Panc1 (cell line): ENCODE measurements at regions not wholly inside any gene's neighbourhood (a gene's known extent, or its start where the extent isn't known, plus 50 kb on each side); places are given as distances from the start of the nearest gene placed in this dataset.
A peak's percentile ranks its signal among the peaks of the same experiment; 100 is the strongest.

Source experiments
- ATAC-seq: fragments of 200-7000 bp; cut with Tn5 transposase; 2 replicates; pipeline ENCODE4 v1.9.1; 2020; ENCODE audit warnings: mild to moderate bottlenecking, moderate library complexity
- BruUV-seq: library from RNA; stranded (reverse); fragments of 400-500 nt; replicated peaks from 2 replicates; lab custom pipeline; 2021; lab: Mats Ljungman, UMichigan
- CTCF ChIA-PET: fragments of 300-600 bp; sonication (Branson Sonifier 250); formaldehyde crosslinking; loops from one replicate; lab custom pipeline; 2022; ENCODE audit warnings: antibody characterized with exemption; lab: Charles Lee
- POLR2A ChIA-PET: fragments of 300-600 bp; sonication (Branson Sonifier 250); formaldehyde crosslinking; loops from one replicate; lab custom pipeline; 2022; ENCODE audit warnings: antibody characterized with exemption; lab: Charles Lee
- DNase-seq: peaks from one replicate; pipeline ENCODE4 v3.0.0-alpha.2; 2010; ENCODE audit warnings: low read depth, low spot score
- H3K27ac ChIP-seq: 2 replicates; pipeline ENCODE4 v1.5.1; 2011; ENCODE audit warnings: mild to moderate bottlenecking, low read length, inconsistent platforms
- H3K27me3 ChIP-seq: fragments of 200-500 bp; sonication (Bioruptor generic); 2 replicates; pipeline ENCODE4 v1.6.0; 2014; ENCODE audit warnings: low read length, inconsistent platforms; ENCODE audit not compliant: control insufficient read depth, insufficient read depth
- H3K36me3 ChIP-seq: fragments of 200-500 bp; sonication (Bioruptor generic); 2 replicates; pipeline ENCODE4 v1.5.1; 2014; ENCODE audit warnings: inconsistent platforms, mild to moderate bottlenecking, low read length, moderate library complexity; ENCODE audit not compliant: control insufficient read depth, insufficient read depth
- H3K4me1 ChIP-seq: 2 replicates; pipeline ENCODE4 v1.5.1; 2011; ENCODE audit warnings: inconsistent platforms, mild to moderate bottlenecking, low read length, moderate library complexity; ENCODE audit not compliant: control insufficient read depth, insufficient read depth
- H3K4me3 ChIP-seq, 2 experiments: 2 replicates each; pipeline ENCODE4 v1.5.1; 2011 to 2012; ENCODE audit warnings: low read depth in 2 of 2, low read length in 2 of 2, mild to moderate bottlenecking in 2 of 2, inconsistent platforms in 1 of 2, moderate library complexity in 1 of 2
- H3K9me3 ChIP-seq: fragments of 200-500 bp; sonication (Bioruptor generic); 2 replicates; pipeline ENCODE4 v1.5.1; 2014; ENCODE audit warnings: low read depth, mild to moderate bottlenecking, inconsistent platforms, low read length, moderate library complexity; ENCODE audit not compliant: control insufficient read depth, insufficient read depth
- CTCF ChIP-seq: fragments of 450-650 bp; IDR thresholded peaks from 2 replicates; pipeline ENCODE4 v1.5.1; 2017; ENCODE audit warnings: mild to moderate bottlenecking
- POLR2AphosphoS5 ChIP-seq: IDR thresholded peaks from 2 replicates; pipeline ENCODE4 v1.6.1; 2012; ENCODE audit warnings: mild to moderate bottlenecking, low read depth, low read length, moderate library complexity
- SIN3A ChIP-seq: IDR thresholded peaks from 2 replicates; pipeline ENCODE4 v1.6.1; 2012; ENCODE audit warnings: low read depth, mild to moderate bottlenecking, low read length, moderate library complexity, borderline replicate concordance; ENCODE audit not compliant: insufficient read depth
- TCF7L2 ChIP-seq: IDR thresholded peaks from 2 replicates; pipeline ENCODE4 v1.6.1; 2011; ENCODE audit warnings: mild to moderate bottlenecking, low read depth, low read length, inconsistent platforms
- in situ Hi-C: cut with HindIII; loops from 2 replicates; pipeline ENCODE4 v1.10.0; 2016; ENCODE audit warnings: low sequenced_read_pairs, low pct_unique_long_range_greater_than_20kb
- intact Hi-C: fragments of 100-400 bp; cut with micrococcal nuclease; formaldehyde crosslinking; loops from one replicate; pipeline ENCODE4 v1.10.0; 2022; ENCODE audit not compliant: unreplicated experiment
- TF ChIP-seq, protein P1 (sequence below), 2 experiments: IDR thresholded peaks; 2 replicates each; pipeline ENCODE4 v1.6.1; 2011 to 2012; ENCODE audit warnings: low read depth in 2 of 2, control low read depth in 1 of 2, low read length in 1 of 2, mild to moderate bottlenecking in 1 of 2, moderate library complexity in 1 of 2; ENCODE audit not compliant: insufficient read depth in 1 of 2

- intact Hi-C loops: no loop called here
- POLR2A ChIA-PET: no interaction called here
- CTCF ChIA-PET: no interaction called here
Measured at GRCh38 chr6:27782748-27783147, 129.4 kb downstream of the OR2B2 start.

DNA sequence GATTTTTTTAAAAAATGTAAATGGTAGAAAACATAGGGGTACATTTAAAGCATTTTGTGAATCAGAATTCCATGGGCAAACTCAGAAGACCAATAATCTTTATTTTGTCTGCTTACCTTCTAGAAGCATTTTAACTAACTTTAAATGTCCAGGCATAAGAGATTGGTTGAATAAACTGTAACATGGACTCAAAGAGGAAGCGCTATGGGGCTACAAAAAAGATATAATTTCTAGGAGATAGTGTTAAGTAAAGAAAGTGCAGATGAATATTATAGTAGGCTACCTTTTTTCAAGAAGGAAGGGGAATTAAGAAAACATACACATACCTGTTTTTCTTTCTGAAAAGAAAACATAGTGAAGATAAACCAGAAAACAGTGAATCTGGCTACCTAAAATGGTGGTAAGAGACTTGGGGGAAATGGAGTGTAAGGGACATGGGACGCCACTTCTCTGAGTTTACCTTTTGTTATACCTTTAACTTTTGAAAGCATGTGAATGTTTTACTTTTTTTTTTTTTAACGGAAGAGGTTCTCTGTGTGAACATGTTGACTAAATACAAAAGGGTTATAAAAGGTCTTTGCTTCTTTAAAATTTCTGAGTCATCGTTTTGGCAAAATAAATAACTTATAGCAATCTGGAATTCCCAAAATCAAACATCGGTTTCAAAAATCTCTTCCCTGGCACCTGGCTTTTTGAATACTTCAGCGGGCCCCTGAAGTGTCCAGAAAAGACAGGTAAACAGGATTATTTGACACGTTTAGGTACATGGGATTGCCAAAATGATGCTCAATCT, 133.4 kb downstream of the OR2B2 start:
- intact Hi-C loops (no loop called here), in situ Hi-C loops (no loop called here)
- no peak for DNase-seq
- ChIA-PET POLR2A (no interaction called here), CTCF (no interaction called here)
- ATAC-seq: no peak
- no peak for TF ChIP-seq SIN3A
- H3K36me3 ChIP-seq: no peaks in the 10 kb centered on the region
- H3K4me3 ChIP-seq: no peak overlapping the region
- no peaks in the 10 kb centered on the region for H3K9me3 ChIP-seq
- peaks cover 5% of the 10 kb centered on the region for H3K4me1 ChIP-seq
- H3K27ac ChIP-seq: no peak overlapping the region
- no TSS peak for BruUV-seq
- no peaks in the 10 kb centered on the region for H3K27me3 ChIP-seq

More at GRCh38 chr6:27782748-27783147, 129.4 kb downstream of the OR2B2 start:
- in situ Hi-C loops: no loop called here
- no TSS peak for BruUV-seq
- H3K4me1 ChIP-seq: peaks cover 7% of the 10 kb centered on the region
- no peaks in the 10 kb centered on the region for H3K9me3 ChIP-seq
- no peak for TF ChIP-seq SIN3A
- TF ChIP-seq, protein P1, sequence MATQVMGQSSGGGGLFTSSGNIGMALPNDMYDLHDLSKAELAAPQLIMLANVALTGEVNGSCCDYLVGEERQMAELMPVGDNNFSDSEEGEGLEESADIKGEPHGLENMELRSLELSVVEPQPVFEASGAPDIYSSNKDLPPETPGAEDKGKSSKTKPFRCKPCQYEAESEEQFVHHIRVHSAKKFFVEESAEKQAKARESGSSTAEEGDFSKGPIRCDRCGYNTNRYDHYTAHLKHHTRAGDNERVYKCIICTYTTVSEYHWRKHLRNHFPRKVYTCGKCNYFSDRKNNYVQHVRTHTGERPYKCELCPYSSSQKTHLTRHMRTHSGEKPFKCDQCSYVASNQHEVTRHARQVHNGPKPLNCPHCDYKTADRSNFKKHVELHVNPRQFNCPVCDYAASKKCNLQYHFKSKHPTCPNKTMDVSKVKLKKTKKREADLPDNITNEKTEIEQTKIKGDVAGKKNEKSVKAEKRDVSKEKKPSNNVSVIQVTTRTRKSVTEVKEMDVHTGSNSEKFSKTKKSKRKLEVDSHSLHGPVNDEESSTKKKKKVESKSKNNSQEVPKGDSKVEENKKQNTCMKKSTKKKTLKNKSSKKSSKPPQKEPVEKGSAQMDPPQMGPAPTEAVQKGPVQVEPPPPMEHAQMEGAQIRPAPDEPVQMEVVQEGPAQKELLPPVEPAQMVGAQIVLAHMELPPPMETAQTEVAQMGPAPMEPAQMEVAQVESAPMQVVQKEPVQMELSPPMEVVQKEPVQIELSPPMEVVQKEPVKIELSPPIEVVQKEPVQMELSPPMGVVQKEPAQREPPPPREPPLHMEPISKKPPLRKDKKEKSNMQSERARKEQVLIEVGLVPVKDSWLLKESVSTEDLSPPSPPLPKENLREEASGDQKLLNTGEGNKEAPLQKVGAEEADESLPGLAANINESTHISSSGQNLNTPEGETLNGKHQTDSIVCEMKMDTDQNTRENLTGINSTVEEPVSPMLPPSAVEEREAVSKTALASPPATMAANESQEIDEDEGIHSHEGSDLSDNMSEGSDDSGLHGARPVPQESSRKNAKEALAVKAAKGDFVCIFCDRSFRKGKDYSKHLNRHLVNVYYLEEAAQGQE (IDR thresholded peaks at IDR 0.05; ENCODE audit: insufficient read depth in 1 of 2, low read depth in 2 of 2, low read length in 1 of 2): no peak
- TF ChIP-seq POLR2AphosphoS5: no peak
- no peak for TF ChIP-seq TCF7L2
- no peaks in the 10 kb centered on the region for H3K36me3 ChIP-seq
- no peak overlapping the region for H3K27ac ChIP-seq
- DNase-seq (no peak), ATAC-seq (no peak)
- no peaks in the 10 kb centered on the region for H3K27me3 ChIP-seq
- no peak overlapping the region for H3K4me3 ChIP-seq

GRCh38 chr6:27777614-27778355, 134.4 kb downstream of the OR2B2 start:
- intact Hi-C loops (no loop called here), in situ Hi-C loops (no loop called here)
- no peaks in the 10 kb centered on the region for H3K9me3 ChIP-seq
- H3K27ac ChIP-seq: peak overlapping the region; percentile 77
- peak overlapping the region; percentile 48 to 68 for H3K4me3 ChIP-seq
- no peaks in the 10 kb centered on the region for H3K36me3 ChIP-seq
- H3K27me3 ChIP-seq: no peaks in the 10 kb centered on the region
- POLR2A ChIA-PET: no interaction called here
- ATAC-seq: peak; percentile 88
- H3K4me1 ChIP-seq: peaks cover 6% of the 10 kb centered on the region
- BruUV-seq: no TSS peak
- no peak for TF ChIP-seq TCF7L2
- TF ChIP-seq POLR2AphosphoS5: no peak; the same call in 1 of the 2 replicates
- no peak for TF ChIP-seq SIN3A
- TF ChIP-seq, protein P1 (IDR thresholded peaks at IDR 0.05; ENCODE audit: insufficient read depth in 1 of 2, low read depth in 2 of 2, low read length in 1 of 2): no peak
- no peak for TF ChIP-seq CTCF
- CTCF ChIA-PET: interaction anchor here (0.7 to 0.9 kb wide), 2 partner anchors 19 to 276 kb away, joined by 10 to 11 read pairs; no protein-coding TSS in a partner anchor
- peak; percentile 68 for DNase-seq
